ENCODE measurements at regions not wholly inside any gene's neighbourhood (a gene's known extent, or its start where the extent isn't known, plus 50 kb on each side); places are given as distances from the start of the nearest gene placed in this dataset.

- TF ChIP-seq CTCF (optimal IDR thresholded peaks at IDR 0.05 in 1 of 3, IDR thresholded peaks at IDR 0.05 in 1 of 3, conservative IDR thresholded peaks at IDR 0.05 in 1 of 3; ENCODE audit: extremely low read depth in 1 of 3, insufficient read depth in 2 of 3, low read length in 3 of 3) (no peak), EZH2 (IDR thresholded peaks at IDR 0.05; ENCODE audit: low read length) (no peak)
Observed at GRCh38 chr13:111661052-111661451, 340.6 kb downstream of the TEX29 start.

Data from keratinocyte (primary cell).